ENCODE measurements at regions not wholly inside any gene's neighbourhood (a gene's known extent, or its start where the extent isn't known, plus 50 kb on each side); places are given as distances from the start of the nearest gene placed in this dataset.

DNA sequence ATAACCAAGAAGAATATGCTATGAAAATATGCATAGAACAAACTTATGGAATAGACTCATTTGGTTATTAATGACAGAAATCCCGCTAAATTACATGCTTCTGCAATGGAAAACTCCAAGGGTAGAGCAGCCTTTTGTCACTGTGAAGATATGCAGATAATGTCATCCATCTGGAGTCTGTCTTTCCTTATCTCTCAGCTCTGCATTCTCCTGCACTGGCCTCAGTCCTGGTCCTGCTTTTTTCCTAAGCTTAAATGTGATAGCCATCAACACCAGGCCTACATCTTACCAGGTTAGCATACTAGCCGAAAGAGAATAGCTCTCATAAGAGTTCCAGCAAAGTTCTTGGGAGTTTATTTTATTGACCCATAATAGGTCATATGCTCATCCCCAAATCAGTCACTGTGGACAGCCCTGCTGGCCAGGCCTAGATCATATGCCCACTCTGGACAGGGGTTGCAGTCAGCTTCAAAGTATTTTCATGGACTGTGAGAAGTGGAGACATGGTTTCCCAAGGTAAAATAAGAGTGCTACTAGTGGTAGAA, 86.5 kb upstream of the LEF1 start:
- TF ChIP-seq, protein P1, sequence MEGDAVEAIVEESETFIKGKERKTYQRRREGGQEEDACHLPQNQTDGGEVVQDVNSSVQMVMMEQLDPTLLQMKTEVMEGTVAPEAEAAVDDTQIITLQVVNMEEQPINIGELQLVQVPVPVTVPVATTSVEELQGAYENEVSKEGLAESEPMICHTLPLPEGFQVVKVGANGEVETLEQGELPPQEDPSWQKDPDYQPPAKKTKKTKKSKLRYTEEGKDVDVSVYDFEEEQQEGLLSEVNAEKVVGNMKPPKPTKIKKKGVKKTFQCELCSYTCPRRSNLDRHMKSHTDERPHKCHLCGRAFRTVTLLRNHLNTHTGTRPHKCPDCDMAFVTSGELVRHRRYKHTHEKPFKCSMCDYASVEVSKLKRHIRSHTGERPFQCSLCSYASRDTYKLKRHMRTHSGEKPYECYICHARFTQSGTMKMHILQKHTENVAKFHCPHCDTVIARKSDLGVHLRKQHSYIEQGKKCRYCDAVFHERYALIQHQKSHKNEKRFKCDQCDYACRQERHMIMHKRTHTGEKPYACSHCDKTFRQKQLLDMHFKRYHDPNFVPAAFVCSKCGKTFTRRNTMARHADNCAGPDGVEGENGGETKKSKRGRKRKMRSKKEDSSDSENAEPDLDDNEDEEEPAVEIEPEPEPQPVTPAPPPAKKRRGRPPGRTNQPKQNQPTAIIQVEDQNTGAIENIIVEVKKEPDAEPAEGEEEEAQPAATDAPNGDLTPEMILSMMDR (IDR thresholded peaks at IDR 0.05; ENCODE audit: insufficient read depth, low read length, severe bottlenecking), result no peak
- no peaks in the 10 kb centered on the region for H3K36me3 ChIP-seq (ENCODE audit: control insufficient read depth, insufficient read depth, low read length)
- DNase-seq (ENCODE audit: low read depth) (no peak), FAIRE-seq (no peak)
- no peaks in the 10 kb centered on the region for H3K27me3 ChIP-seq (ENCODE audit: control insufficient read depth, insufficient read depth, low read length)
- no peak overlapping the region for H3K4me3 ChIP-seq (ENCODE audit: low read depth, low read length)

DNA sequence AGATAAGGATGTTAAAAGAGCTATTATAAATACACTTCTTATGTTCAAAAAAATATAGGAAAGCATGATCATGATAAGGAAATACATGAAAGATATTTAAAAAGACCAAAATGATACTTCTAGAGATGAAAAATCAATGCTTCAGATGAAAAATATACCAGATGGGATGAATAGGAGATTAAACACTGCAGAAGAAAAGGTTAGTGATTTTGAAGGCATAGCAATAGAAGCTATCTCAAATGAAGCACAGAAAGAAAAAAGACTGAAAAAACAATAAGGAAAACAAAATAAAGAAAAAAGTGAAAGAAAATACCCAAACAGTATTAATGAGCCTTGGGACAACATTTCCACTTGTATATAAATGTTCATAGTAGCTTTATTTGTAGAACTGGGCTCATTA, 80.7 kb upstream of the LEF1 start:
- DNase-seq (ENCODE audit: low read depth), result no peak
- TF ChIP-seq, protein P1 (IDR thresholded peaks at IDR 0.05; ENCODE audit: insufficient read depth, low read length, severe bottlenecking), result no peak
- Histone ChIP-seq H3K36me3 (ENCODE audit: control insufficient read depth, insufficient read depth, low read length) (no peaks in the 10 kb centered on the region), H3K27me3 (ENCODE audit: control insufficient read depth, insufficient read depth, low read length) (no peaks in the 10 kb centered on the region), H3K4me3 (ENCODE audit: low read depth, low read length) (no peak overlapping the region)
- FAIRE-seq, result no peak

DNA sequence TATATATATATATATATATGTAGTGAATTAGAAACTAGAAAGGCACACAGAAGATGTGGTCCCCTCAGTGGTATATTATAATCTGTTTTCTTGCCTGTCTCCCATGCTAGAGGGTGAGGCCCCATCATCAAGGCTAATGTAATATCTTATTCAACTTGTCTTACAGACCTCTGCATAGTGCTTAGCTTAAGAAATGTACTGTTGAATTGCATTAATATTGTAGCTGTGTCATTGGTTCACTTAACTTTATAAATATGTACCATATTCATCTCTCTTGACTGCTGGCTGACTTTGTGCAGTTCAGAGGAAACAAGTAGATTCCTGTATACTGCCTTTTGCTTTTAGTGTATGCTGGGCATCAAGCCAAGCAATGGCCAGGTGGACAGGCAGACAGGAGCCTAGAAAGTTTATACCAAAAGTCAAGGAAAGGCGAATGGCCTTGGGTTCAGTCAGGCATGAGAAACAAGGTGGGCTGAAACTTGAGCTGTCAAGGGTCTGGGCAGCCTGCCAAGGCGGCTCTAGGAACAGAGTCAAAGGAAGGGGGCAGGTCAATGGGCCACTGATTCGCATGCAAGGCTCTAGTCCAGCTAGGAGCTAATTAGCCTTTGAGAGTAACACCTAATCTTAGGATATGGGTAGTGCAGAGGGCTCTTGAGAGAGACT, 78.8 kb upstream of the LEF1 start:
- H3K27me3 ChIP-seq (ENCODE audit: control insufficient read depth, insufficient read depth, low read length), result no peaks in the 10 kb centered on the region
- no peaks in the 10 kb centered on the region for H3K36me3 ChIP-seq (ENCODE audit: control insufficient read depth, insufficient read depth, low read length)
- FAIRE-seq (no peak), DNase-seq (ENCODE audit: low read depth) (peak; percentile 50)
- TF ChIP-seq, protein P1 (IDR thresholded peaks at IDR 0.05; ENCODE audit: insufficient read depth, low read length, severe bottlenecking), result no peak
- H3K4me3 ChIP-seq (ENCODE audit: low read depth, low read length), result no peak overlapping the region

DNA sequence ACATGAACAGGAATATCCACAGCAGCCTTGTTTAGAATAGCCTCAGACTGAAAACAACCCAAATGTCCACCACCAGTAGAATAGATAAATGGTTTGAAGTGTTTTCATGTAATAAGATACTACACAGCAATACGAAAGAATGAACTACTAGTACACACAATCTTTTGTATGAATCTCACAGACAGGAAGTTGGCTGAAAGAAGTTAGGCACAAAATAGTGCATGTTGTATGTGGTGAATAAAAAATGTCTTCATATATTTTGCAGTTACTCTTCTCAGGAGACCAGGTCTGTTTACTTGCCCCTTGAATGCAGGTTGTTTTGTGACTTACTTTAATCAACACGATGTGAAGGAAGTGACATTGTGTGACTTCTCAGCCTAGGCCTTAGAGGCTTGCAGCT, 75.9 kb upstream of the LEF1 start:
- H3K27me3 ChIP-seq (ENCODE audit: control insufficient read depth, insufficient read depth, low read length), result no peaks in the 10 kb centered on the region
- DNase-seq (ENCODE audit: low read depth), result no peak
- no peak for FAIRE-seq
- H3K4me3 ChIP-seq (ENCODE audit: low read depth, low read length), result no peak overlapping the region
- no peaks in the 10 kb centered on the region for H3K36me3 ChIP-seq (ENCODE audit: control insufficient read depth, insufficient read depth, low read length)
- TF ChIP-seq, protein P1 (IDR thresholded peaks at IDR 0.05; ENCODE audit: insufficient read depth, low read length, severe bottlenecking), result no peak

DNA sequence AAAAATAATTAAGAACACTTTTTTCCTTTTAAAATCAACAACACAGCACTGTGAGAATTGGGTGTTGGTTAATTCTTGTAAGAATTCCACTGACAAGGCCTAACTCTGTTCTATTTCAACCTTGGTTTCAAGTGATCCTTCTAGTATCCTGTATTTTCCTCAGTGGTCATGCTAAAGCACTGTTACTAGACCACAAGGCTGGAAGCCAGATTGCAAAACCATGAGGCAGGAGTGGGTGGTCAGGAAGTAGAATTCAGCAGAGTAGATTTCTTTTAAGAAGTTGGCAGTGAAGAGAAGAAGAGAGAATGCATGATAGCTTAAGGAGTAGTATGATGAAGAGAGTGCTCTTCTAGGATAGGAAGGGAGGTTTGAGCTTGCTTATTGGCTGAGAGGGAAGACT, 71.6 kb upstream of the LEF1 start:
- Histone ChIP-seq H3K36me3 (ENCODE audit: control insufficient read depth, insufficient read depth, low read length) (no peaks in the 10 kb centered on the region), H3K27me3 (ENCODE audit: control insufficient read depth, insufficient read depth, low read length) (no peaks in the 10 kb centered on the region), H3K4me3 (ENCODE audit: low read depth, low read length) (no peak overlapping the region)
- TF ChIP-seq, protein P1 (IDR thresholded peaks at IDR 0.05; ENCODE audit: insufficient read depth, low read length, severe bottlenecking), result no peak
- FAIRE-seq (no peak), DNase-seq (ENCODE audit: low read depth) (no peak)

DNA sequence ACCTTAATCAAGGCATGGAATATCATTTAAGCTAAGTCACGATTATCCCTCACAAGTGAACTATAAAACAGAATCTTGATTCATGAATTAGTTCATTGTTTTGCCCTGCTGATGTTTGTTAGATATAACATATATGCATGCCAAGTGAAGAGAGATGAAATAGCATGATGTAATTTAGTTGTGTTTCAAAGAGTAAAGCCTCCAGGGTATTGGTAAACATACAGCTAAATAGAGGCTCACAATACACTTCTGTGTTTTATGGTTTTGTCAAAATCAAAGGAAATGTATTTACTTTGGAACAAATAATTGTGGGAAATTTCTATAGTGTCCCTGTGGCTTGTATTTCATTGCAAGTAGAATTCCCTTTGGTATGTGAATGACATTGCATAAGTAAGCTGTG, 69.0 kb upstream of the LEF1 start:
- no peaks in the 10 kb centered on the region for H3K36me3 ChIP-seq (ENCODE audit: control insufficient read depth, insufficient read depth, low read length)
- H3K27me3 ChIP-seq (ENCODE audit: control insufficient read depth, insufficient read depth, low read length), result no peaks in the 10 kb centered on the region
- H3K4me3 ChIP-seq (ENCODE audit: low read depth, low read length), result no peak overlapping the region
- FAIRE-seq (no peak), DNase-seq (ENCODE audit: low read depth) (no peak)
- TF ChIP-seq, protein P1 (IDR thresholded peaks at IDR 0.05; ENCODE audit: insufficient read depth, low read length, severe bottlenecking), result no peak
